ENCODE measurements at regions not wholly inside any gene's neighbourhood (a gene's known extent, or its start where the extent isn't known, plus 50 kb on each side); places are given as distances from the start of the nearest gene placed in this dataset.

GRCh38 chr6:149224399-149224798 lies 93.1 kb upstream of the TAB2 start:
- intact Hi-C loops (cut with DNase I): no loop called here
- WGBS, 2 donors: 92% methylated on average over 6 of the region's 6 CpGs
- TF ChIP-seq EP300 (IDR thresholded peaks at IDR 0.05): no peak
- no peak for TF ChIP-seq POLR2AphosphoS5 (IDR thresholded peaks at IDR 0.05)
- no peak for TF ChIP-seq CTCF (IDR thresholded peaks at IDR 0.05)
- peaks cover 0 to 18% (median 15%) of the 10 kb centered on the region in 4 donors for H3K4me1 ChIP-seq
- no peak overlapping the region for H3K27ac ChIP-seq
- H3K9me3 ChIP-seq: no peaks in the 10 kb centered on the region
- no peaks in the 10 kb centered on the region for H3K36me3 ChIP-seq
- H3K27me3 ChIP-seq: no peaks in the 10 kb centered on the region
- H3K4me3 ChIP-seq: no peak overlapping the region
- no peak for DNase-seq

DNA sequence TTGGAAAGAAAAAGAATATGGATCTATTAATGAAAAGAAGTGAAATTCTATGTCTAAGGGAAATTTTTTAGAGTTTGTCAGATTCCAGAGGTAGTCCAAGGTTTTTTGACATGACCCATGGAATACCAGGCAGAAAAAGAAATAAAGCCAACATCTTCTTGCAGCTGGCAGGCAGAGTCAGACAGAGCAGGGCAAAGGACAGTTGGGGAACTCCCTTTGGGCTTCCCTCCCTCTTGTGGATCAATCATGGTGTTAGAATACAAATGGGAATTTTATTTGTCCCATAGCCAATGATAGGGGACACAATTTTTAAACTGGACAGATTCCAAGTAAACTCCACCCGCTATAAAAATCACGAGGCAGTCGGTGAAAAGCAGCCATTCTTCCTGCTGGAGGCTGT lies 92.1 kb upstream of the TAB2 start:
- TF ChIP-seq CTCF (IDR thresholded peaks at IDR 0.05): no peak
- TF ChIP-seq POLR2A (IDR thresholded peaks at IDR 0.05): no peak
- no peak for TF ChIP-seq POLR2AphosphoS5 (IDR thresholded peaks at IDR 0.05)
- TF ChIP-seq EP300 (IDR thresholded peaks at IDR 0.05): no peak
- Histone ChIP-seq H3K4me1 (peaks cover 0 to 18% (median 15%) of the 10 kb centered on the region in 4 donors), H3K4me3 (no peak overlapping the region), H3K36me3 (no peaks in the 10 kb centered on the region), H3K27me3 (no peaks in the 10 kb centered on the region), H3K27ac (no peak overlapping the region), H3K9me3 (no peaks in the 10 kb centered on the region)
- intact Hi-C loops (cut with DNase I): no loop called here
- no peak for DNase-seq
- 23 to 66% methylated on average over 3 of the region's 3 CpGs for whole genome bisulfite sequencing, 2 donors

- DNase-seq: no peak
- intact Hi-C loops (cut with DNase I): no loop called here
- no peak for TF ChIP-seq POLR2A (IDR thresholded peaks at IDR 0.05)
- TF ChIP-seq CTCF (IDR thresholded peaks at IDR 0.05): no peak
- Histone ChIP-seq H3K36me3 (no peaks in the 10 kb centered on the region), H3K27me3 (no peaks in the 10 kb centered on the region), H3K4me3 (no peak overlapping the region), H3K27ac (no peak overlapping the region), H3K4me1 (peaks cover 0 to 18% (median 15%) of the 10 kb centered on the region in 4 donors), H3K9me3 (no peaks in the 10 kb centered on the region)
- WGBS, 2 donors: 95 to 96% methylated on average over 10 of the region's 10 CpGs
These were observed 91.6 kb upstream of the TAB2 start for GRCh38 chr6:149225946-149226345.

GRCh38 chr6:149227796-149228195 lies 89.7 kb upstream of the TAB2 start:
- peaks cover 0 to 27% (median 21%) of the 10 kb centered on the region in 4 donors for H3K4me1 ChIP-seq
- no peak for DNase-seq
- no peak for TF ChIP-seq CTCF (IDR thresholded peaks at IDR 0.05)
- TF ChIP-seq EP300 (IDR thresholded peaks at IDR 0.05): no peak
- no peak for TF ChIP-seq POLR2A (IDR thresholded peaks at IDR 0.05)
- TF ChIP-seq POLR2AphosphoS5 (IDR thresholded peaks at IDR 0.05): no peak
- intact Hi-C loops (cut with DNase I): no loop called here
- H3K4me3 ChIP-seq: no peak overlapping the region
- H3K36me3 ChIP-seq: no peaks in the 10 kb centered on the region
- H3K9me3 ChIP-seq: no peaks in the 10 kb centered on the region
- 78 to 88% methylated on average over 5 of the region's 5 CpGs for WGBS, 2 donors
- H3K27me3 ChIP-seq: no peaks in the 10 kb centered on the region
- H3K27ac ChIP-seq: no peak overlapping the region

DNA sequence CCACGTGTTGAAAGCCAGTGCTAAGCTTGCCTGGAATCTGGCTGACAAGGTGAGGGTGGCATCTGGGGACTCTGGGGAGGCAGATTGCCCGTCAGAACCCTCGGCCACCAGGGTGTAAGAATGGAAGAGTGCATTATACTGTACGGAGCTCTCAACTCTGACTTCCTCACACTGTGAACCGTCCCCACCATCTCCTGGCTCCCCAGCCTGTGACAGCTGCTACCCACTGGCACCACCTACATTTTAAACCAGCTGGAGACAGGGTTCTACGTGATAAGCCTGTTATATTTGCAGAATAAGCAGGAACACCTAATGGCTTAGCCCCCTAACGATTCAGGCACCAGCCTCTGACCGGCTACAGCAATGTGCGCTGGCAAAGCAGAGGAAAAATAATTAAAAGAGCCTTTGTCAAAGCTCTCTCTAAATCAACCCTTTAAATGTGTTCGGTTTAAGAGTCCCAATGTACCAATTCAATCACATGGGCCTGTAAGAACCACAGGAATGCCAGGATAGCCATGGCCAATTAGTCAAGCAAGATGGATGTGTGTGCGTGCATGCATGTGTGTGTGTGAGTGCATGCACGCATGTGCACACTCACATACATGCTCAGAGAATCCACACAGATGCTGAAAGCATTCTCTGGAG lies 89.1 kb upstream of the TAB2 start:
- Histone ChIP-seq H3K27me3 (no peaks in the 10 kb centered on the region), H3K27ac (no peak overlapping the region), H3K36me3 (no peaks in the 10 kb centered on the region), H3K9me3 (no peaks in the 10 kb centered on the region), H3K4me1 (peaks cover 0 to 20% (median 16%) of the 10 kb centered on the region in 4 donors), H3K4me3 (no peak overlapping the region)
- intact Hi-C loops (cut with DNase I): no loop called here
- TF ChIP-seq CTCF (IDR thresholded peaks at IDR 0.05) (no peak), POLR2AphosphoS5 (IDR thresholded peaks at IDR 0.05) (no peak), POLR2A (IDR thresholded peaks at IDR 0.05) (no peak), EP300 (IDR thresholded peaks at IDR 0.05) (no peak)
- 90 to 92% methylated on average over 12 of the region's 12 CpGs for WGBS, 2 donors
- no peak for DNase-seq

Measured in sigmoid colon (tissue), 6 donors.